ENCODE measurements at regions not wholly inside any gene's neighbourhood (a gene's known extent, or its start where the extent isn't known, plus 50 kb on each side); places are given as distances from the start of the nearest gene placed in this dataset.

DNA sequence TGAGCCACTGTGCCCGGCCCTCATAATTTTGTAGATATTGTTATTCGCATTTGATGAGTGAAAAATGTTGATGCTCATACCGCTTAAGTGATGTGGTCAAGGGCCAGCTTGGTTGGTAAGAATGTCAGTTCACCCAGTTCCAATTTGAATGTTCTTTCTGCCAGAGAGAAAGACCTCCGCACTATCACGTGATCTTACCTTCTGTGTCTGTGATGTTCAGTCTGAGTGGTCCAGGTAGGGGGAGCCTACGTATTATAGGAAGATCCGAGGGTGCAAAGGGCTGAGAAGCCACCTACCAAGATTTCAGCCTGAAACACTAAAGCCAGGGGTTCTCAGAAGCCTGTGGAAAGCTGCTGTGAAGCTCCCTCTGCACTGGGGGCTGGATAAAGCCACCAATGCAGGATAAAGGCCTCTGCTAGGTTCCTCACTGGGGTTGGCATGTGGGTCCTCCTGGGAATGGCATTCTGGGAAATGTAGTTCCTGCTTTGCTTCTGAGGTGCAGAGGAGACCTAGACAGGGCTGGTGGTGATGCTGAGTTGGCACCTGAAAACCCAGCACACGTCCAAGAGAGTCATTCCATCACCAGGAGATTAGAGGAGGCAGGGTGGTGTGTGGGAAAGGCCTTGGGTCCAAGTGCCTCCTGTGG, 64.7 kb upstream of the AOAH start:
- Mint-ChIP-seq H3K36me3 (ENCODE audit: low read depth) (no peaks in the 10 kb centered on the region), H3K9me3 (no peaks in the 10 kb centered on the region), H3K27ac (no peak overlapping the region), H3K4me3 (no peak overlapping the region), H3K27me3 (ENCODE audit: insufficient read depth) (no peaks in the 10 kb centered on the region), H3K4me1 (no peaks in the 10 kb centered on the region)
- no peak overlapping the region for H3K4me3 ChIP-seq (ENCODE audit: low read length)
- no peak overlapping the region for H3K27ac ChIP-seq (ENCODE audit: low read depth, low read length)
- DNase-seq: no peak
- H3K9ac ChIP-seq (ENCODE audit: extremely low read depth, low read length, poor library complexity, severe bottlenecking): no peak overlapping the region
- no peaks in the 10 kb centered on the region for H3K9me3 ChIP-seq (ENCODE audit: control insufficient read depth, low read length)
- TF ChIP-seq, protein P1, sequence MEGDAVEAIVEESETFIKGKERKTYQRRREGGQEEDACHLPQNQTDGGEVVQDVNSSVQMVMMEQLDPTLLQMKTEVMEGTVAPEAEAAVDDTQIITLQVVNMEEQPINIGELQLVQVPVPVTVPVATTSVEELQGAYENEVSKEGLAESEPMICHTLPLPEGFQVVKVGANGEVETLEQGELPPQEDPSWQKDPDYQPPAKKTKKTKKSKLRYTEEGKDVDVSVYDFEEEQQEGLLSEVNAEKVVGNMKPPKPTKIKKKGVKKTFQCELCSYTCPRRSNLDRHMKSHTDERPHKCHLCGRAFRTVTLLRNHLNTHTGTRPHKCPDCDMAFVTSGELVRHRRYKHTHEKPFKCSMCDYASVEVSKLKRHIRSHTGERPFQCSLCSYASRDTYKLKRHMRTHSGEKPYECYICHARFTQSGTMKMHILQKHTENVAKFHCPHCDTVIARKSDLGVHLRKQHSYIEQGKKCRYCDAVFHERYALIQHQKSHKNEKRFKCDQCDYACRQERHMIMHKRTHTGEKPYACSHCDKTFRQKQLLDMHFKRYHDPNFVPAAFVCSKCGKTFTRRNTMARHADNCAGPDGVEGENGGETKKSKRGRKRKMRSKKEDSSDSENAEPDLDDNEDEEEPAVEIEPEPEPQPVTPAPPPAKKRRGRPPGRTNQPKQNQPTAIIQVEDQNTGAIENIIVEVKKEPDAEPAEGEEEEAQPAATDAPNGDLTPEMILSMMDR (conservative IDR thresholded peaks at IDR 0.05): no peak
- WGBS, 2 experiments (ENCODE audit: insufficient coverage in 1 of 2, insufficient read length in 1 of 2): 93 to 95% methylated on average over 5 to 8 of the region's 8 CpGs
- H3K36me3 ChIP-seq (ENCODE audit: control insufficient read depth, insufficient read depth, low read length): no peaks in the 10 kb centered on the region
- H3K4me1 ChIP-seq (ENCODE audit: control insufficient read depth, insufficient read depth, low read length): peaks cover 5% of the 10 kb centered on the region
- no peaks in the 10 kb centered on the region for H3K27me3 ChIP-seq (ENCODE audit: control insufficient read depth, insufficient read depth, low read length, poor library complexity, severe bottlenecking)

DNA sequence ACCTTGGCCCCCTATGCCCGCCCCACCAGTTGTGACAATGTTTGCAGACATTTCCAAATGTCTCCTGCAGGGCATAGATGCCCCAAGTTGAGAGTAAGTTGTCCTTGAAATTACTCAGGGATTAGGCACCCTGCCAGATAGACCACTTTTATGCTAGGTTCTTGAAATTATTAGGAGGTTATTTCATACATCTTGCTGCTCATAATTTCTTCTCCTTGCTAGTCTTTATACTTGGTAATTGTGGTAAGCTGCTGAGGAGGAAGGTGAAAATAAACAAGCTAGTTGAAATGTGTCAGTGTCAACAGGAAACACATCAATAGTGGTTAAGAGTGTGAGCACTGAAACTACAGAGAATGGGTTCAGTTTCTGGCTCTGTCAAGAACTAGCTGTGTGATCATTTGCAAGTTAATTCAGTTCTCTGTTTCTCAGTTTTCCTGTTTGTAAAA, 63.7 kb upstream of the AOAH start:
- Mint-ChIP-seq H3K27me3 (ENCODE audit: insufficient read depth) (no peaks in the 10 kb centered on the region), H3K36me3 (ENCODE audit: low read depth) (no peaks in the 10 kb centered on the region), H3K4me3 (no peak overlapping the region), H3K27ac (no peak overlapping the region), H3K4me1 (no peaks in the 10 kb centered on the region), H3K9me3 (no peaks in the 10 kb centered on the region)
- WGBS, 2 experiments (ENCODE audit: insufficient coverage in 1 of 2, insufficient read length in 1 of 2): 94% methylated on average over 1 of the region's 1 CpG; no CpG with 5 or more reads in 1 of the 2 experiments
- Histone ChIP-seq H3K9me3 (ENCODE audit: control insufficient read depth, low read length) (no peaks in the 10 kb centered on the region), H3K36me3 (ENCODE audit: control insufficient read depth, insufficient read depth, low read length) (no peaks in the 10 kb centered on the region), H3K27me3 (ENCODE audit: control insufficient read depth, insufficient read depth, low read length, poor library complexity, severe bottlenecking) (no peaks in the 10 kb centered on the region), H3K4me1 (ENCODE audit: control insufficient read depth, insufficient read depth, low read length) (peaks cover 5% of the 10 kb centered on the region), H3K4me3 (ENCODE audit: low read length) (no peak overlapping the region), H3K27ac (ENCODE audit: low read depth, low read length) (no peak overlapping the region), H3K9ac (ENCODE audit: extremely low read depth, low read length, poor library complexity, severe bottlenecking) (no peak overlapping the region)
- no peak for DNase-seq
- TF ChIP-seq, protein P1 (conservative IDR thresholded peaks at IDR 0.05): no peak

DNA sequence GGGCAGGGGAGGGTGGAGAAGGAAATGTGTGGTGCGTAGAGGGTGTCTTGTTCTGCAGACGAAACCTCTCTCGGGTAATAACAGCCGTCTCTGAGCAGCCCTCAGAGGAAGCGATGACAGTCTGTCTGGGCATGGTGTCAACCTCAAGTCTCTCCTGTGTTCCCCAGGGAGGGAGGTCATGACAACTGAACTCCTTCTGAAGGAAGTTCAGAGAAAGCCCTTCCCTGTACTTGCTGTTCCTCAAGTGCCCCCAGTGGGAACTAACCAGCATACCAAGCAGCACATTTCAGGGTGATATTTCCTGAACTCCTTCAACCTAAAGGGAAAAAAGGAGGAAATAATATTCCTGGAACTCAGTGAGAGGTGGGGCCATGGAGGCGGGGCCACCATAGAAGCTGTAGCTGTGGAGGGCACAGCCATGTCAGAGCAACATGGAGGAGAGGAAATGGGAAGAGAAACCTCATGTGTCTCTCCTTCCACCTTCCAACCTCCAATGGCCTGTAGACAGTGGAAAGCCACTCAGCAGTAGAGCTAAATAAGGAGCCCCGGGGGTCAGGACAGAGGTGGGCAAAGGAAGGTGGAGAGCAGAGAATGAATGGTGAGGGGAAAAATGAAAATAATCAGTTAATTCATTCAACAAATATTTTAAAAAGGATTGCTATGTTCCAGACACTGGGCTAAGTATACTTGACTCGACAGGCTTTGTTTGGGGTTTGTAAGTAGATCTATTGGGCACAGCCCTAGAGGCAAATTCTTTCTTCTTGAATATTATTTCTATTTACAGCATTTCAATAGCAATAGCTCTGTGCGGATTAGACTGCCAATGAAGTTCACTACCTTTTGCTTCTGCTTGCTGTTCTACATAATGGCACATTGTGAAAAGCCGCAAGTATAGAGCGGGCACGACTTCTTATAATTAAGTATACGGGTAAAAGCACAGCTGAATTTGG, 61.0 kb upstream of the AOAH start:
- no peak for DNase-seq
- Mint-ChIP-seq H3K9me3 (no peaks in the 10 kb centered on the region), H3K27me3 (ENCODE audit: insufficient read depth) (no peaks in the 10 kb centered on the region), H3K27ac (no peak overlapping the region), H3K4me1 (peaks cover 5% of the 10 kb centered on the region), H3K36me3 (ENCODE audit: low read depth) (no peaks in the 10 kb centered on the region), H3K4me3 (no peak overlapping the region)
- TF ChIP-seq, protein P1 (conservative IDR thresholded peaks at IDR 0.05): no peak
- 90% methylated on average over 10 to 13 of the region's 13 CpGs for WGBS, 2 experiments (ENCODE audit: insufficient coverage in 1 of 2, insufficient read length in 1 of 2)
- Histone ChIP-seq H3K9ac (ENCODE audit: extremely low read depth, low read length, poor library complexity, severe bottlenecking) (no peak overlapping the region), H3K4me1 (ENCODE audit: control insufficient read depth, insufficient read depth, low read length) (peaks cover 10% of the 10 kb centered on the region), H3K27me3 (ENCODE audit: control insufficient read depth, insufficient read depth, low read length, poor library complexity, severe bottlenecking) (no peaks in the 10 kb centered on the region), H3K27ac (ENCODE audit: low read depth, low read length) (no peak overlapping the region), H3K9me3 (ENCODE audit: control insufficient read depth, low read length) (no peaks in the 10 kb centered on the region), H3K36me3 (ENCODE audit: control insufficient read depth, insufficient read depth, low read length) (no peaks in the 10 kb centered on the region), H3K4me3 (ENCODE audit: low read length) (no peak overlapping the region)
